A673 (cell line): ENCODE measurements at regions not wholly inside any gene's neighbourhood (a gene's known extent, or its start where the extent isn't known, plus 50 kb on each side); places are given as distances from the start of the nearest gene placed in this dataset.

Source experiments
- BruUV-seq: library from RNA; stranded (reverse); fragments of 400-500 nt; replicated peaks from 2 replicates; lab custom pipeline; 2021; lab: Mats Ljungman, UMichigan
- CTCF ChIA-PET: fragments of 300-600 bp; sonication (Branson Sonifier 250); formaldehyde crosslinking; loops from one replicate; lab custom pipeline; 2022; ENCODE audit warnings: antibody characterized with exemption; lab: Charles Lee
- POLR2A ChIA-PET: fragments of 300-600 bp; sonication (Branson Sonifier 250); formaldehyde crosslinking; loops from one replicate; lab custom pipeline; 2022; ENCODE audit warnings: antibody characterized with exemption; ENCODE audit not compliant: low non-redundant PET; lab: Charles Lee
- DNase-seq: peaks from one replicate; pipeline ENCODE4 v3.0.0-alpha.2; 2015; ENCODE audit warnings: low spot score
- H3K27ac ChIP-seq: fragments of 200-600 bp; sonication (generic); 2 replicates; pipeline ENCODE4 v1.5.1; 2016; ENCODE audit warnings: mixed run types, low read depth, mild to moderate bottlenecking, mixed read lengths, antibody characterized with exemption, low read length; ENCODE audit not compliant: poor library complexity, severe bottlenecking
- H3K27me3 ChIP-seq: fragments of 200-600 bp; sonication (generic); replicated peaks from 2 replicates; pipeline ENCODE4 v1.6.1; 2017; ENCODE audit warnings: mixed run types, low read depth, mild to moderate bottlenecking, mixed read lengths, antibody characterized with exemption, low read length; ENCODE audit not compliant: insufficient read depth, poor library complexity
- H3K36me3 ChIP-seq: fragments of 200-600 bp; sonication (generic); 2 replicates; pipeline ENCODE4 v1.6.1; 2016; ENCODE audit warnings: mixed run types, mild to moderate bottlenecking, mixed read lengths, antibody characterized with exemption, low read length; ENCODE audit not compliant: insufficient read depth, poor library complexity, severe bottlenecking
- H3K4me1 ChIP-seq: fragments of 200-600 bp; sonication (generic); 2 replicates; pipeline ENCODE4 v1.6.1; 2017; ENCODE audit warnings: mixed run types, mild to moderate bottlenecking, mixed read lengths, antibody characterized with exemption, low read length; ENCODE audit not compliant: insufficient read depth, poor library complexity, severe bottlenecking
- H3K4me3 ChIP-seq: fragments of 200-600 bp; sonication (generic); 2 replicates; pipeline ENCODE4 v1.5.1; 2016; ENCODE audit warnings: low read depth, mixed run types, mild to moderate bottlenecking, mixed read lengths, low read length; ENCODE audit not compliant: poor library complexity, severe bottlenecking
- H3K9me3 ChIP-seq: fragments of 200-600 bp; sonication (generic); 2 replicates; pipeline ENCODE4 v1.6.1; 2016; ENCODE audit warnings: mixed run types, low read depth, mild to moderate bottlenecking, mixed read lengths, antibody characterized with exemption, low read length; ENCODE audit not compliant: poor library complexity, severe bottlenecking
- CTCF ChIP-seq: fragments of 300-800, 200-600 bp; sonication (generic); conservative IDR thresholded peaks from 2 replicates; pipeline ENCODE4 v1.5.1; 2017; ENCODE audit warnings: low read depth, mild to moderate bottlenecking, antibody characterized with exemption, low read length, moderate library complexity, mixed read lengths
- EZH2 ChIP-seq: fragments of 200-600 bp; sonication (generic); IDR thresholded peaks from 2 replicates; pipeline ENCODE4 v1.6.1; 2017; ENCODE audit warnings: borderline replicate concordance, low read depth, mild to moderate bottlenecking, mixed read lengths, antibody characterized with exemption, low read length; ENCODE audit not compliant: poor library complexity, severe bottlenecking
- intact Hi-C: fragments of 100-400 bp; cut with micrococcal nuclease; formaldehyde crosslinking; loops from one replicate; pipeline ENCODE4 v1.10.0; 2022; ENCODE audit not compliant: unreplicated experiment

- H3K4me3 ChIP-seq = no peak overlapping the region
- DNase-seq = no peak
- no peaks in the 10 kb centered on the region for H3K27me3 ChIP-seq
- no peak overlapping the region for H3K27ac ChIP-seq
- CTCF ChIA-PET = no interaction called here
- intact Hi-C loops = no loop called here
- no peaks in the 10 kb centered on the region for H3K4me1 ChIP-seq
- H3K36me3 ChIP-seq = no peaks in the 10 kb centered on the region
- H3K9me3 ChIP-seq = no peaks in the 10 kb centered on the region
- BruUV-seq = no TSS peak
- no peak for TF ChIP-seq CTCF
- no peak for TF ChIP-seq EZH2
- POLR2A ChIA-PET = no interaction called here
Observed at GRCh38 chr2:44116319-44116718, 52.4 kb upstream of the PPM1B start.

- DNase-seq = no peak
- H3K27ac ChIP-seq = no peak overlapping the region
- POLR2A ChIA-PET = no interaction called here
- BruUV-seq = no TSS peak
- H3K9me3 ChIP-seq = no peaks in the 10 kb centered on the region
- H3K4me3 ChIP-seq = no peak overlapping the region
- H3K4me1 ChIP-seq = no peaks in the 10 kb centered on the region
- TF ChIP-seq CTCF = no peak
- TF ChIP-seq EZH2 = no peak
- no peaks in the 10 kb centered on the region for H3K36me3 ChIP-seq
- intact Hi-C loops = no loop called here
- H3K27me3 ChIP-seq = no peaks in the 10 kb centered on the region
- CTCF ChIA-PET = no interaction called here
Observed at GRCh38 chr2:44118257-44118656, 50.4 kb upstream of the PPM1B start.
